OCI-LY1 (cell line): ENCODE measurements at regions not wholly inside any gene's neighbourhood (a gene's known extent, or its start where the extent isn't known, plus 50 kb on each side); places are given as distances from the start of the nearest gene placed in this dataset.

Source experiments
- EZH2 ChIP-seq: fragments of 200-600 bp; sonication (generic), shearing (Covaris generic); IDR thresholded peaks from 2 replicates; pipeline ENCODE4 v1.8.0; 2017; ENCODE audit warnings: borderline replicate concordance, mixed run types, mild to moderate bottlenecking, antibody characterized with exemption, low read length, moderate library complexity, mixed read lengths
- TF ChIP-seq, protein P1 (sequence below): fragments of 200-600 bp; sonication (generic), shearing (Covaris generic); IDR thresholded peaks from 2 replicates; pipeline ENCODE4 v1.5.1; 2017; ENCODE audit warnings: mild to moderate bottlenecking, antibody characterized with exemption, low read length, moderate library complexity, mixed read lengths

DNA sequence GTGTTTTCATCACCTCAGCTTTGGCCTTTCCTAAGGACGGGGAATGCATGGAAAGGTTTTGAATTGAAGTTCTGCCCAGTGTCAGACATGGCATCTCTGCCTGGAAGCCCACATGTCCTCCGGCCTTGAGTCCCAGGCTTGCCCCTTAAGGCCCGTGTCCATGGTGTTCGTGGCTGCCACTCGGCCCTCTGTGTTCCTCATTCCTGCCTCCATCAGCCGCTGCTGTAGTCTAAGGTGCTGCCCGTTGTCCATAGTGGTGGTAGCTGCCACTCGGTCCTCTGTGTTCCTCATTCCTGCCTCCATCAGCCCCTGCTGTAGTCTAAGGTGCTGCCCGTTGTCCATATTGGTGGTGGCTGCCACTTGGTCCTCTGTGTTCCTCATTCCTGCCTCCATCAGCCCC is 180.7 kb upstream of the SHH start:
- TF ChIP-seq, protein P1, sequence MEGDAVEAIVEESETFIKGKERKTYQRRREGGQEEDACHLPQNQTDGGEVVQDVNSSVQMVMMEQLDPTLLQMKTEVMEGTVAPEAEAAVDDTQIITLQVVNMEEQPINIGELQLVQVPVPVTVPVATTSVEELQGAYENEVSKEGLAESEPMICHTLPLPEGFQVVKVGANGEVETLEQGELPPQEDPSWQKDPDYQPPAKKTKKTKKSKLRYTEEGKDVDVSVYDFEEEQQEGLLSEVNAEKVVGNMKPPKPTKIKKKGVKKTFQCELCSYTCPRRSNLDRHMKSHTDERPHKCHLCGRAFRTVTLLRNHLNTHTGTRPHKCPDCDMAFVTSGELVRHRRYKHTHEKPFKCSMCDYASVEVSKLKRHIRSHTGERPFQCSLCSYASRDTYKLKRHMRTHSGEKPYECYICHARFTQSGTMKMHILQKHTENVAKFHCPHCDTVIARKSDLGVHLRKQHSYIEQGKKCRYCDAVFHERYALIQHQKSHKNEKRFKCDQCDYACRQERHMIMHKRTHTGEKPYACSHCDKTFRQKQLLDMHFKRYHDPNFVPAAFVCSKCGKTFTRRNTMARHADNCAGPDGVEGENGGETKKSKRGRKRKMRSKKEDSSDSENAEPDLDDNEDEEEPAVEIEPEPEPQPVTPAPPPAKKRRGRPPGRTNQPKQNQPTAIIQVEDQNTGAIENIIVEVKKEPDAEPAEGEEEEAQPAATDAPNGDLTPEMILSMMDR, result no peak
- no peak for TF ChIP-seq EZH2
